ENCODE measurements at regions not wholly inside any gene's neighbourhood (a gene's known extent, or its start where the extent isn't known, plus 50 kb on each side); places are given as distances from the start of the nearest gene placed in this dataset.
"Not testable (repeated sequence)": the region's sequence is repeated elsewhere in the genome, so short reads cannot be mapped to it uniquely, and the experiment has no call there.

- H3K27me3 Mint-ChIP-seq, H3K9me3 Mint-ChIP-seq, CTCF ChIA-PET, H3K36me3 Mint-ChIP-seq, DNase-seq, H3K27ac Mint-ChIP-seq, H3K4me1 Mint-ChIP-seq, H3K4me3 Mint-ChIP-seq: not testable (repeated sequence)
Measured at GRCh38 chr5:92654601-92655000, 926.4 kb downstream of the NR2F1-AS1 start.

DNA sequence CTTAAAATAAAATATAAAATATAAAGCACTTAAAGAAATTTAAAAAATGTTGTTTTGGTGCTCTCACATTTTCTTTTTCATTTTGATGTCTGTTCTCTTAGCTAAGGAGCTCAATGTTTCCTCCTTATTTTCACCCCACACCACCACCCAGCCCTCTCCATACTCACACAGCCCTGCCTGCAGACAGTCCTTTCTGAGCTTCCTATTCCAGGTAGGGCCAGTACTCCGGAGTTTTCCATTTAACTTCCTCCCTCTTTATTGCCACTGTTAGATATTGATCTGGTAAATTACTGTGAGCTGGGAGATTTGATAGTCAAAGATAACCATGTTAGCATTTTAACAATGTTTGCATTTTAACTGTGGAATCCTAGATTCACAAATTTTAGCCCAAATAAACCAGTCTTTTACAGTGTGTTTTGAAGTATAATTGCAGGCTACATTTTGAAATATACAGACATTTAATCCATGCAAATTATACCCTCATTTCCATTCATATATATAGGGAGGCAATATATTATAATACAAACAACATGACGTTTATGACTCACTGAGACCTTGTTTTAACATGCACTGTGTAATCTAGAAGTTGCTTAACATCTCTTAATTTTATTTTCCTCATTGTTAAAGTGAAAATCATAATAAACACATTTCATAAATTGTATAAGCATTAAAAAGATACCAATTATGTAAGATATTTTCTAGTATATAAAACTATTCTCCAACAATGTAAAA is 927.1 kb downstream of the NR2F1-AS1 start:
- Mint-ChIP-seq H3K4me3 (no peak overlapping the region), H3K9me3 (peaks cover 5% of the 10 kb centered on the region), H3K27me3 (no peaks in the 10 kb centered on the region), H3K36me3 (no peaks in the 10 kb centered on the region), H3K27ac (no peak overlapping the region), H3K4me1 (no peaks in the 10 kb centered on the region)
- no peak for DNase-seq
- CTCF ChIA-PET, result no interaction called here

DNA sequence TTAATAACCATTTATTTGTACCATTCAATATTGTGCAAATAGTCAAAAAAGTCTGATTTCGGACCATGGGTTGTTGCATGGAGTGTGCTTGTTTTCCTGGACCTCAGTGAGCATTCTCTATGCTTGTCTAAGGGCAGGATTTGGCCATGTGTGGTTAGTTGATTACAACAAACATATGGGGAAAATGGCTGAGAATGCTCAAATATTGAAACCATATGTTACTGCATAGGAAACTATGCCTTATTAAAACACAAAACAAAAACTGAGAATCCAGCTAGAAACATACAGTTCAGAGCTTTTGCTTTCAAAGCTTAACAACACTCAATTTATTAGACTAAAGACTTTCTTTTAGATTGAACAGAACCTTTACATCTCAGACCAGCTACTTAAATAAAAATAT is 928.3 kb downstream of the NR2F1-AS1 start:
- H3K4me3 Mint-ChIP-seq, result no peak overlapping the region
- H3K9me3 Mint-ChIP-seq, result peaks cover 5% of the 10 kb centered on the region
- no peaks in the 10 kb centered on the region for H3K4me1 Mint-ChIP-seq
- no peak for DNase-seq
- CTCF ChIA-PET, result no interaction called here
- no peaks in the 10 kb centered on the region for H3K36me3 Mint-ChIP-seq
- H3K27ac Mint-ChIP-seq, result no peak overlapping the region
- H3K27me3 Mint-ChIP-seq, result no peaks in the 10 kb centered on the region

DNA sequence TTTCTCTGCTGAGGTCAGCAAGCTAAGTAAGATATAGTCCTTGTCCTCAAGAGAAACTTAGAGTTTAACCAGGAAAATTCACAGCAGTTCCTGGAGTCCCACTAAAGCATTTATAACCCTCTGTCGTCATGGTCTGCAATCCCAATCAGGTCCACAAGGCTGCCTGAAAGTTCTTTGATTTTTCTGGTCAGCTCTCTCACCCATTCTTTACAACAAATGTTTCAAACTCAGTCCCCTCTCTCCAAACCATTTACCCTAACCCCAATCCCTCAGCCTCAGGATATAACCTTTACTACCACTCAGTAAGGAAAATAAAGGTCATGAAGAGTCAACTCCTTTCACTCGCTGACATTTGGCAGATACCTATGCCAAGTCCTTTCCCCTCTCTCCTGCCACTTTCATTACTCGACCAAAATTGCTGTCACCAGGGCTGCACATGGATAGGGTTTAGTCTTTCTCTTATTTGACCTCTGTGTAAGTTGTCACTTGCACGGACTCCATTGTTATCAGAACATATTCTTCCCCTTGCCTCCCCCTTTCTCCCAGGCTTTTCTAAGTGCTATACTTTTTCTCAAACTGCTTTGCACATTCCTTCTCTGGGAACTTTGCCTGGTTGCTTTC is 936.6 kb downstream of the NR2F1-AS1 start:
- CTCF ChIA-PET, result no interaction called here
- Mint-ChIP-seq H3K9me3 (peaks cover 4% of the 10 kb centered on the region), H3K36me3 (no peaks in the 10 kb centered on the region), H3K27ac (no peak overlapping the region), H3K27me3 (no peaks in the 10 kb centered on the region), H3K4me3 (no peak overlapping the region), H3K4me1 (no peaks in the 10 kb centered on the region)
- no peak for DNase-seq

DNA sequence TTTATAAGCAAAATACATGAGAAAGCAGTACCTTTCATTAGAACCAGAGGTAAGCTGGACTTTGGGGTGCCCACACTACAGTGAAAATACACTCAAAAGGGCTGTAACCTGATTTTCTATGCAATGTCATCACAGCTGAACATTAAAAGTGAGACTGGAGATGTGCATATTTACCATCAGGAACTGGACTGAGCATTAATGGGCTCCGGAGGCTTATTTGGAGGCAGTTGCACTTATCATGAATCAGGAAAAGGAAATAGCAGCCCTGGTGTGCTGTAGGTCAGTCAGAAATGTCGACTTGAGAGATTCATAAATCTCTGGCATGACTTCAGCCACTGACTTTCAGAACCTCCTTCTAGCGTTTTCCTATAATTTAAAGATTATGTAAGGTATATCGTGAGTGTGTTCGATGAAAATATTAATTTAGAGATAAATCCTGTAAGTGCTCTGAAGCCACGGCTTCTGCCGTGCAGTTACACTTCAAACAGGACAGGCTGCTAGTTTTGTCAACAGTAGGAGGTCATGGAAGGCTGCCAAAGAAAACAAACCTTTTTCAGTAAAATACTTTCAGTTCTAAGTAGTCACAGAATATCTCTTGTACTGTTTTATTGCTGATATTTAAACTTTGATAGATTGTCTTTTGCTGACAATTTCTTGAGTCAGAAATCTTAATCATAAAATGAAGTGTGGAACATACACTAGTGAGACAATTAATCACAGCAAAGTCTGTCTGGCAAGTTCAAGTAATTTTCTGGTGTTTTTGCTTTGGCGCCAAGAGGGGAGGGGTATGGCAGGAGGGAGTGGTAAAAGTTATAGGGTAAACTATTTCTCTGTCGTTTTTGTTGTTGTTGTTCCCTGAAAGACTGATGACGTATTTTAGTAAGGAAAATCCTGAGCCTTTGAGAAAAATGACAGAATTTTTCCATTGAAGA is 939.7 kb downstream of the NR2F1-AS1 start:
- Mint-ChIP-seq H3K27me3 (no peaks in the 10 kb centered on the region), H3K4me1 (no peaks in the 10 kb centered on the region), H3K36me3 (no peaks in the 10 kb centered on the region), H3K27ac (no peak overlapping the region), H3K9me3 (peaks cover 2% of the 10 kb centered on the region), H3K4me3 (no peak overlapping the region)
- CTCF ChIA-PET, result no interaction called here
- no peak for DNase-seq

GRCh38 chr5:92640340-92640739 is 940.7 kb downstream of the NR2F1-AS1 start:
- CTCF ChIA-PET, result no interaction called here
- H3K9me3 Mint-ChIP-seq, result peaks cover 2% of the 10 kb centered on the region
- no peak overlapping the region for H3K27ac Mint-ChIP-seq
- no peak overlapping the region for H3K4me3 Mint-ChIP-seq
- no peaks in the 10 kb centered on the region for H3K4me1 Mint-ChIP-seq
- no peaks in the 10 kb centered on the region for H3K36me3 Mint-ChIP-seq
- DNase-seq, result no peak
- H3K27me3 Mint-ChIP-seq, result no peaks in the 10 kb centered on the region

DNA sequence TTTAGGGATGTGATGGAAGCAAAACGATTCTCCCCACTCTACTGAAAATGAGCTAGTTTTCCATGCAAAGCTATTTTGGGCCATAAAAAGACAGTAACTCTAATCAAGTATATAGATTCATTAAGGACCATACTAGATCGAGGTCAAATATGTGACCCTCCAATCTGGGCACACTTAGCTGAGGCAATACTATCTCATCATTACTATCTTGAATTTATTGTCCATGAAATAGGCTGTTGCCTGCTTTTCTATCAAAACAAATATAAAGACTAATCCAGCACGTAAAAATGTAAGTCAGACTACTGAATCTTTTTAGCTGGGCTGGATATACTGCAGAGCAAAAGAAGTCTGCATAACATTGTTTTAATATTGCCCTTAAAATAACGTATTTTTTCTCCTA is 943.1 kb downstream of the NR2F1-AS1 start:
- no peaks in the 10 kb centered on the region for H3K27me3 Mint-ChIP-seq
- DNase-seq, result no peak
- no peak overlapping the region for H3K4me3 Mint-ChIP-seq
- CTCF ChIA-PET, result no interaction called here
- no peaks in the 10 kb centered on the region for H3K4me1 Mint-ChIP-seq
- H3K27ac Mint-ChIP-seq, result no peak overlapping the region
- H3K9me3 Mint-ChIP-seq, result peaks cover 5% of the 10 kb centered on the region
- no peaks in the 10 kb centered on the region for H3K36me3 Mint-ChIP-seq

GRCh38 chr5:92637247-92637646 is 943.8 kb downstream of the NR2F1-AS1 start:
- CTCF ChIA-PET, result no interaction called here
- no peak for DNase-seq
- Mint-ChIP-seq H3K4me1 (no peaks in the 10 kb centered on the region), H3K4me3 (no peak overlapping the region), H3K27me3 (no peaks in the 10 kb centered on the region), H3K27ac (no peak overlapping the region), H3K9me3 (peaks cover 6% of the 10 kb centered on the region), H3K36me3 (no peaks in the 10 kb centered on the region)

DNA sequence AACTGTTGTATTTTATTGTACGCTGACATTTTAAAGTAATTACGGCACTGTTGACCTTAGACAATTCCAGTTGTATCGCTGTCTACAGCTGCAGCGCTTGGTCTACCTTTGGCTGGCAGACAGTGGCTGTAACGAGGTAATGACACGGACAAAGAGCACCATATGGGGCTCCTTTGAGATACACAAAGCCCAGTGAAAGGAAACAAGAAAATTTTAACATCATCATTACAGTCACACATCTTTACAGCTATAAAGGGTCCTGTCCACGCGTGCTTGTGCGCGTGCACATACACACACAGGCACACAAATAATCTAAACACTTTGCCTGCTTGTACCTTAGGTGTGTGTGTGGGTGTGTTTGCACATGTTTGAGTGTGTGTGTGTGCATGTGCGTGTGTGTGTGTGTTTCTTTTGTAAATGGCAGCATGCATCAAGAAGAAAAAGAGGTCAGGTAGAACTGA is 946.0 kb downstream of the NR2F1-AS1 start:
- CTCF ChIA-PET, result no interaction called here
- H3K9me3 Mint-ChIP-seq, result peaks cover 5% of the 10 kb centered on the region
- DNase-seq, result no peak
- H3K27me3 Mint-ChIP-seq, result no peaks in the 10 kb centered on the region
- H3K4me1 Mint-ChIP-seq, result no peaks in the 10 kb centered on the region
- no peak overlapping the region for H3K4me3 Mint-ChIP-seq
- no peak overlapping the region for H3K27ac Mint-ChIP-seq
- H3K36me3 Mint-ChIP-seq, result no peaks in the 10 kb centered on the region

- Mint-ChIP-seq H3K27ac (no peak overlapping the region), H3K9me3 (peaks cover 9% of the 10 kb centered on the region), H3K4me3 (no peak overlapping the region), H3K36me3 (no peaks in the 10 kb centered on the region), H3K4me1 (no peaks in the 10 kb centered on the region), H3K27me3 (no peaks in the 10 kb centered on the region)
- no peak for DNase-seq
- CTCF ChIA-PET, result no interaction called here
Measured at GRCh38 chr5:92633875-92634487, 947.0 kb downstream of the NR2F1-AS1 start.

- CTCF ChIA-PET, result no interaction called here
- no peak for DNase-seq
- no peaks in the 10 kb centered on the region for H3K27me3 Mint-ChIP-seq
- no peak overlapping the region for H3K27ac Mint-ChIP-seq
- no peak overlapping the region for H3K4me3 Mint-ChIP-seq
- no peaks in the 10 kb centered on the region for H3K4me1 Mint-ChIP-seq
- H3K36me3 Mint-ChIP-seq, result no peaks in the 10 kb centered on the region
- peaks cover 9% of the 10 kb centered on the region for H3K9me3 Mint-ChIP-seq
Measured at GRCh38 chr5:92633176-92633575, 947.8 kb downstream of the NR2F1-AS1 start.

DNA sequence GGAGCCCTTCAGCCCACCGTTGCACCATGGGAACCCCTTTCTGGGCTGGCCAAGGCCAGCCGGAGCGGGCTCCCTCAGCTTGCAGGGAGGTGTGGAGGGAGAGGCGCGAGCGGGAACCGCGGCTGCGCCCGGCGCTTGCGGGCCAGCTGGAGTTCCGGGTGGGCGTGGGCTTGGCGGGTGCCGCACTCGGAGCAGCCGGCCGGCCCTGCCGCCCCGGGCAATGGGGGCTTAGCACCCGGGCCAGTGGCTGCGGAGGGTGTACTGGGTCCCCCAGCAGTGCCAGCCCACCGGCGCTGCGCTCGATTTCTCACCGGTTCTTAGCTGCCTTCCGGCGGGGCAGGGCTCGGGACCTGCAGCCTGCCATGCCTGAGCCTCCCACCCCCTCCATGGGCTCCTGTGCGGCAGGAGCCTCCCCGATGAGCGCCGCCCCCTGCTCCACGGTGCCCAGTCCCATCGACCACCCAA is 949.8 kb downstream of the NR2F1-AS1 start:
- H3K27ac Mint-ChIP-seq, DNase-seq, H3K4me3 Mint-ChIP-seq, H3K9me3 Mint-ChIP-seq, CTCF ChIA-PET, H3K36me3 Mint-ChIP-seq, H3K27me3 Mint-ChIP-seq, H3K4me1 Mint-ChIP-seq: not testable (repeated sequence)

GRCh38 chr5:92629574-92629973 is 951.4 kb downstream of the NR2F1-AS1 start:
- CTCF ChIA-PET, result no interaction called here

DNA sequence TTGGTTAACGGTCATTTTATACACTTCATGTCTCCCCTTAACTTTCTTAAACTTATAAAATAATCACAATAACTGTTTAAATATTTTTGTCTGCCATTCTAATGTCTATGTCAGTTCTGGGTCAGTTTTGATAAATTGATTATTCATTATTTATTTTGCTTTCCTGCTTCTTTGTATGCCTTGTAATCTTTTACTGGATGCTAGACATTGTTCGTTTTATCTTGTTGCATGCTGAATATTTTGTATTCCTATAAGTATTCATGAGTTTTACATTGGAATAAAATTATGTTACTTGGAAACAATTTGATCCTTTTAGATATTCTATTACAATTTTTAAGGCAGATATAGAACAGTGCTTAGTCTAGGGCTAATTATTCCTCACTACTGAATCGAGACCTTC is 952.0 kb downstream of the NR2F1-AS1 start:
- H3K9me3 Mint-ChIP-seq, result peaks cover 6% of the 10 kb centered on the region
- no peaks in the 10 kb centered on the region for H3K36me3 Mint-ChIP-seq
- CTCF ChIA-PET, result no interaction called here
- no peak for DNase-seq
- H3K27ac Mint-ChIP-seq, result no peak overlapping the region
- H3K27me3 Mint-ChIP-seq, result no peaks in the 10 kb centered on the region
- H3K4me3 Mint-ChIP-seq, result no peak overlapping the region
- no peaks in the 10 kb centered on the region for H3K4me1 Mint-ChIP-seq

More at GRCh38 chr5:92629574-92629973, 951.4 kb downstream of the NR2F1-AS1 start:
- H3K4me1 Mint-ChIP-seq, result no peaks in the 10 kb centered on the region
- no peaks in the 10 kb centered on the region for H3K36me3 Mint-ChIP-seq
- no peak overlapping the region for H3K27ac Mint-ChIP-seq
- DNase-seq, result no peak
- no peaks in the 10 kb centered on the region for H3K27me3 Mint-ChIP-seq
- no peak overlapping the region for H3K4me3 Mint-ChIP-seq
- peaks cover 9% of the 10 kb centered on the region for H3K9me3 Mint-ChIP-seq
